ENCODE measurements at regions not wholly inside any gene's neighbourhood (a gene's known extent, or its start where the extent isn't known, plus 50 kb on each side); places are given as distances from the start of the nearest gene placed in this dataset.

DNA sequence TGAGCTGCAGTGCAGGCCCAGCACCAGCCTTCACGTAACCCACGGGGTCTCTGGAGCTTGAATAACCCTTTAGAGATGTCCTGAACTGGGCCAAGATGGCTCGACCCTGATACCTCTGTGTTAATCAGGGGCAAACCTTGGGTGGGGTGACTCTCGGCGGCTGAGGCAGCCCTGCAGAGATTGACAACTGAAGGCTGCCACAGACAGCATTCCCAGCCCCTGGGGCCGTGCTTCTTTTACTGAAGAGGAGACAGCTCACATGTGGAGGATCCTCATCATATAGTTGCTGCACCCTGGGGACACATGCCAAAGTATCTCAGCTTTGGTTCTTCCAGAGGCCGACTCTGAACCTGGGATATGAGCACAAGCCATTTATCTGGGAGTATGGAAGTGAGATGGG is 57.3 kb upstream of the PTGFRN start:
- H3K27ac ChIP-seq (ENCODE audit: low read depth in 1 of 2, low read length in 2 of 2), result no peak overlapping the region
- no peak overlapping the region for H3K4me3 ChIP-seq (ENCODE audit: low read depth in 1 of 3, low read length in 3 of 3)
- no peak overlapping the region for H3K9ac ChIP-seq (ENCODE audit: low read depth in 1 of 2, low read length in 2 of 2)
- DNase-seq (ENCODE audit: low spot score), result no peak
- no peaks in the 10 kb centered on the region for H3K27me3 ChIP-seq (ENCODE audit: control insufficient read depth in 4 of 4, insufficient read depth in 4 of 4, low read length in 3 of 4)
- TF ChIP-seq TAF1 (conservative IDR thresholded peaks at IDR 0.05) (no peak), RXRA (IDR thresholded peaks at IDR 0.05) (no peak), SP1 (IDR thresholded peaks at IDR 0.05) (no peak), HNF4A (conservative IDR thresholded peaks at IDR 0.05) (no peak), GABPA (IDR thresholded peaks at IDR 0.05 in 1 of 2, conservative IDR thresholded peaks at IDR 0.05 in 1 of 2) (no peak), EGR1 (IDR thresholded peaks at IDR 0.05; ENCODE audit: low read depth in 2 of 2) (no peak), FOXA2 (IDR thresholded peaks at IDR 0.05) (no peak), YY1 (IDR thresholded peaks at IDR 0.05) (no peak)
- TF ChIP-seq, protein P1, sequence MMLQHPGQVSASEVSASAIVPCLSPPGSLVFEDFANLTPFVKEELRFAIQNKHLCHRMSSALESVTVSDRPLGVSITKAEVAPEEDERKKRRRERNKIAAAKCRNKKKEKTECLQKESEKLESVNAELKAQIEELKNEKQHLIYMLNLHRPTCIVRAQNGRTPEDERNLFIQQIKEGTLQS (IDR thresholded peaks at IDR 0.05), result no peak
- TF ChIP-seq, protein P2, sequence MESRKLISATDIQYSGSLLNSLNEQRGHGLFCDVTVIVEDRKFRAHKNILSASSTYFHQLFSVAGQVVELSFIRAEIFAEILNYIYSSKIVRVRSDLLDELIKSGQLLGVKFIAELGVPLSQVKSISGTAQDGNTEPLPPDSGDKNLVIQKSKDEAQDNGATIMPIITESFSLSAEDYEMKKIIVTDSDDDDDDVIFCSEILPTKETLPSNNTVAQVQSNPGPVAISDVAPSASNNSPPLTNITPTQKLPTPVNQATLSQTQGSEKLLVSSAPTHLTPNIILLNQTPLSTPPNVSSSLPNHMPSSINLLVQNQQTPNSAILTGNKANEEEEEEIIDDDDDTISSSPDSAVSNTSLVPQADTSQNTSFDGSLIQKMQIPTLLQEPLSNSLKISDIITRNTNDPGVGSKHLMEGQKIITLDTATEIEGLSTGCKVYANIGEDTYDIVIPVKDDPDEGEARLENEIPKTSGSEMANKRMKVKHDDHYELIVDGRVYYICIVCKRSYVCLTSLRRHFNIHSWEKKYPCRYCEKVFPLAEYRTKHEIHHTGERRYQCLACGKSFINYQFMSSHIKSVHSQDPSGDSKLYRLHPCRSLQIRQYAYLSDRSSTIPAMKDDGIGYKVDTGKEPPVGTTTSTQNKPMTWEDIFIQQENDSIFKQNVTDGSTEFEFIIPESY (IDR thresholded peaks at IDR 0.05), result no peak
- TF ChIP-seq, protein P3, sequence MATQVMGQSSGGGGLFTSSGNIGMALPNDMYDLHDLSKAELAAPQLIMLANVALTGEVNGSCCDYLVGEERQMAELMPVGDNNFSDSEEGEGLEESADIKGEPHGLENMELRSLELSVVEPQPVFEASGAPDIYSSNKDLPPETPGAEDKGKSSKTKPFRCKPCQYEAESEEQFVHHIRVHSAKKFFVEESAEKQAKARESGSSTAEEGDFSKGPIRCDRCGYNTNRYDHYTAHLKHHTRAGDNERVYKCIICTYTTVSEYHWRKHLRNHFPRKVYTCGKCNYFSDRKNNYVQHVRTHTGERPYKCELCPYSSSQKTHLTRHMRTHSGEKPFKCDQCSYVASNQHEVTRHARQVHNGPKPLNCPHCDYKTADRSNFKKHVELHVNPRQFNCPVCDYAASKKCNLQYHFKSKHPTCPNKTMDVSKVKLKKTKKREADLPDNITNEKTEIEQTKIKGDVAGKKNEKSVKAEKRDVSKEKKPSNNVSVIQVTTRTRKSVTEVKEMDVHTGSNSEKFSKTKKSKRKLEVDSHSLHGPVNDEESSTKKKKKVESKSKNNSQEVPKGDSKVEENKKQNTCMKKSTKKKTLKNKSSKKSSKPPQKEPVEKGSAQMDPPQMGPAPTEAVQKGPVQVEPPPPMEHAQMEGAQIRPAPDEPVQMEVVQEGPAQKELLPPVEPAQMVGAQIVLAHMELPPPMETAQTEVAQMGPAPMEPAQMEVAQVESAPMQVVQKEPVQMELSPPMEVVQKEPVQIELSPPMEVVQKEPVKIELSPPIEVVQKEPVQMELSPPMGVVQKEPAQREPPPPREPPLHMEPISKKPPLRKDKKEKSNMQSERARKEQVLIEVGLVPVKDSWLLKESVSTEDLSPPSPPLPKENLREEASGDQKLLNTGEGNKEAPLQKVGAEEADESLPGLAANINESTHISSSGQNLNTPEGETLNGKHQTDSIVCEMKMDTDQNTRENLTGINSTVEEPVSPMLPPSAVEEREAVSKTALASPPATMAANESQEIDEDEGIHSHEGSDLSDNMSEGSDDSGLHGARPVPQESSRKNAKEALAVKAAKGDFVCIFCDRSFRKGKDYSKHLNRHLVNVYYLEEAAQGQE (IDR thresholded peaks at IDR 0.05), result no peak
- H3K36me3 ChIP-seq (ENCODE audit: control insufficient read depth in 4 of 4, insufficient read depth in 3 of 4, low read depth in 1 of 4, low read length in 3 of 4), result no peaks in the 10 kb centered on the region
- H3K9me3 ChIP-seq (ENCODE audit: control insufficient read depth in 4 of 4, low read length in 3 of 4), result no peaks in the 10 kb centered on the region
- 91% methylated on average over 7 of the region's 7 CpGs for WGBS
- peaks cover 0 to 4% (median 0%) of the 10 kb centered on the region in 4 donors for H3K4me1 ChIP-seq (ENCODE audit: control insufficient read depth in 4 of 4, insufficient read depth in 4 of 4, low read length in 3 of 4)

DNA sequence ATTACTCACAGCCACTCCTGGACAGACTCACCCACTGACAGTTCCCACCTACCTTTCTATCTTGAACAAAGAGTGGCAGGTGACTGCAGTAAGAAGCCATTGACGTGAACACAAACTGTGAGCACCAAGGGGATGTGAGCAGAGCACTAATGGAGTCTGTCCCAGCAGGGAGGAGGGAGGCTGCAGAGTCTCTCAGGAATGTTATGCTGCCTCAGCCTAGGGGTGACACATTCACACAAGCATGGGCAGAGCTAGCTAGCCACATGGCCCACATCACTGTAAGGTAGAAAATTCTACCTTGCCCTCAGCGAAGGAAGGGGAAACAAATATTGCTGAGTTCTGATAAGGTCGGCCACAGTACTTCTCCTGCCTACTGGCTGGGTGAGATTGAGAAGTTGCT is 56.8 kb upstream of the PTGFRN start:
- no peaks in the 10 kb centered on the region for H3K36me3 ChIP-seq (ENCODE audit: control insufficient read depth in 4 of 4, insufficient read depth in 3 of 4, low read depth in 1 of 4, low read length in 3 of 4)
- TF ChIP-seq HNF4A (conservative IDR thresholded peaks at IDR 0.05) (no peak), NR2F2 (IDR thresholded peaks at IDR 0.05) (no peak), YY1 (IDR thresholded peaks at IDR 0.05) (no peak), GABPA (IDR thresholded peaks at IDR 0.05 in 1 of 2, conservative IDR thresholded peaks at IDR 0.05 in 1 of 2) (no peak), HNF4G (IDR thresholded peaks at IDR 0.05) (no peak), FOXA2 (IDR thresholded peaks at IDR 0.05) (no peak), RAD21 (IDR thresholded peaks at IDR 0.05) (no peak), FOXA1 (IDR thresholded peaks at IDR 0.05) (no peak), RXRA (IDR thresholded peaks at IDR 0.05) (no peak), JUND (IDR thresholded peaks at IDR 0.05) (no peak), TAF1 (conservative IDR thresholded peaks at IDR 0.05) (no peak), SP1 (IDR thresholded peaks at IDR 0.05) (no peak)
- TF ChIP-seq, protein P4, sequence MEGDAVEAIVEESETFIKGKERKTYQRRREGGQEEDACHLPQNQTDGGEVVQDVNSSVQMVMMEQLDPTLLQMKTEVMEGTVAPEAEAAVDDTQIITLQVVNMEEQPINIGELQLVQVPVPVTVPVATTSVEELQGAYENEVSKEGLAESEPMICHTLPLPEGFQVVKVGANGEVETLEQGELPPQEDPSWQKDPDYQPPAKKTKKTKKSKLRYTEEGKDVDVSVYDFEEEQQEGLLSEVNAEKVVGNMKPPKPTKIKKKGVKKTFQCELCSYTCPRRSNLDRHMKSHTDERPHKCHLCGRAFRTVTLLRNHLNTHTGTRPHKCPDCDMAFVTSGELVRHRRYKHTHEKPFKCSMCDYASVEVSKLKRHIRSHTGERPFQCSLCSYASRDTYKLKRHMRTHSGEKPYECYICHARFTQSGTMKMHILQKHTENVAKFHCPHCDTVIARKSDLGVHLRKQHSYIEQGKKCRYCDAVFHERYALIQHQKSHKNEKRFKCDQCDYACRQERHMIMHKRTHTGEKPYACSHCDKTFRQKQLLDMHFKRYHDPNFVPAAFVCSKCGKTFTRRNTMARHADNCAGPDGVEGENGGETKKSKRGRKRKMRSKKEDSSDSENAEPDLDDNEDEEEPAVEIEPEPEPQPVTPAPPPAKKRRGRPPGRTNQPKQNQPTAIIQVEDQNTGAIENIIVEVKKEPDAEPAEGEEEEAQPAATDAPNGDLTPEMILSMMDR (IDR thresholded peaks at IDR 0.05; ENCODE audit: low read depth, low read length, missing input control), result no peak
- TF ChIP-seq, protein P5, sequence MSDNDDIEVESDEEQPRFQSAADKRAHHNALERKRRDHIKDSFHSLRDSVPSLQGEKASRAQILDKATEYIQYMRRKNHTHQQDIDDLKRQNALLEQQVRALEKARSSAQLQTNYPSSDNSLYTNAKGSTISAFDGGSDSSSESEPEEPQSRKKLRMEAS (IDR thresholded peaks at IDR 0.05), result no peak
- TF ChIP-seq, protein P1 (IDR thresholded peaks at IDR 0.05), result no peak
- no peaks in the 10 kb centered on the region for H3K9me3 ChIP-seq (ENCODE audit: control insufficient read depth in 4 of 4, low read length in 3 of 4)
- peaks cover 0 to 4% (median 0%) of the 10 kb centered on the region in 4 donors for H3K4me1 ChIP-seq (ENCODE audit: control insufficient read depth in 4 of 4, insufficient read depth in 4 of 4, low read length in 3 of 4)
- H3K27me3 ChIP-seq (ENCODE audit: control insufficient read depth in 4 of 4, insufficient read depth in 4 of 4, low read length in 3 of 4), result no peaks in the 10 kb centered on the region
- H3K4me3 ChIP-seq (ENCODE audit: low read depth in 1 of 3, low read length in 3 of 3), result no peak overlapping the region
- no peak overlapping the region for H3K9ac ChIP-seq (ENCODE audit: low read depth in 1 of 2, low read length in 2 of 2)
- DNase-seq (ENCODE audit: low spot score), result no peak
- WGBS, result 80% methylated on average over 3 of the region's 3 CpGs
- no peak overlapping the region for H3K27ac ChIP-seq (ENCODE audit: low read depth in 1 of 2, low read length in 2 of 2)
